CD4-positive, alpha-beta T cell (primary cell): ENCODE measurements at regions not wholly inside any gene's neighbourhood (a gene's known extent, or its start where the extent isn't known, plus 50 kb on each side); places are given as distances from the start of the nearest gene placed in this dataset.

Experiments used
- ATAC-seq: fragments of 200-7000 bp; cut with Tn5 transposase; one replicate; pipeline ENCODE4 v1.10.0; 2022; ENCODE audit warnings: mild to moderate bottlenecking; ENCODE audit not compliant: poor library complexity
- CTCF ChIA-PET: fragments of 350-600 bp; sonication (Branson Sonifier 250); formaldehyde crosslinking; loops from one replicate; lab custom pipeline; 2021; ENCODE audit warnings: antibody characterized with exemption, inconsistent platforms; lab: Charles Lee
- POLR2A ChIA-PET: fragments of 350-600 bp; sonication (Branson Sonifier 250); formaldehyde crosslinking; loops from one replicate; lab custom pipeline; 2021; ENCODE audit warnings: antibody characterized with exemption, inconsistent platforms; lab: Charles Lee
- DNase-seq, 14 experiments: peaks; one replicate each; pipeline ENCODE4 v3.0.0-alpha.2; 2013 to 2020; ENCODE audit warnings: mixed read lengths in 2 of 14
- H3K27ac ChIP-seq, 2 donors: one replicate each; pipeline versions ENCODE4 v1.5.1 to v1.7.0; 2013; ENCODE audit warnings: low read length in 2 of 2, low read depth in 1 of 2, mild to moderate bottlenecking in 1 of 2
- H3K27me3 ChIP-seq, 2 experiments: 1 replicate in 1 of 2; 2 replicates in 1 of 2; pipeline versions ENCODE4 v1.6.1 to v1.7.0; 2013; ENCODE audit warnings: low read length in 2 of 2, control low read depth in 1 of 2, mild to moderate bottlenecking in 1 of 2, moderate library complexity in 1 of 2; ENCODE audit not compliant: insufficient read depth in 2 of 2, control insufficient read depth in 1 of 2
- H3K36me3 ChIP-seq: one replicate; pipeline ENCODE4 v1.6.1; 2013; ENCODE audit warnings: low read length, control low read depth; ENCODE audit not compliant: insufficient read depth
- H3K4me1 ChIP-seq: one replicate; pipeline ENCODE4 v1.6.1; 2013; ENCODE audit warnings: low read length, control low read depth; ENCODE audit not compliant: insufficient read depth
- H3K4me3 ChIP-seq: one replicate; pipeline ENCODE4 v1.5.1; 2013; ENCODE audit warnings: mild to moderate bottlenecking, low read length, moderate library complexity
- H3K9me3 ChIP-seq, 2 experiments: 1 replicate in 1 of 2; 2 replicates in 1 of 2; pipeline versions ENCODE4 v1.6.1 to v1.7.0; 2013; ENCODE audit warnings: low read length in 2 of 2, mild to moderate bottlenecking in 2 of 2, control low read depth in 1 of 2, moderate library complexity in 1 of 2; ENCODE audit not compliant: control insufficient read depth in 1 of 2, insufficient read depth in 1 of 2
- H3K27ac Mint-ChIP-seq: one replicate; pipeline ENCODE4 v1.8.0; 2020; ENCODE audit warnings: mixed read lengths
- H3K27me3 Mint-ChIP-seq: one replicate; pipeline ENCODE4 v1.8.0; 2021; ENCODE audit warnings: mixed read lengths
- H3K36me3 Mint-ChIP-seq: one replicate; pipeline ENCODE4 v1.8.0; 2021; ENCODE audit warnings: low read depth, mixed read lengths
- H3K4me1 Mint-ChIP-seq: one replicate; pipeline ENCODE4 v1.8.0; 2021; ENCODE audit warnings: low read depth, mixed read lengths
- H3K4me3 Mint-ChIP-seq: one replicate; pipeline ENCODE4 v1.8.0; 2020; ENCODE audit warnings: mild to moderate bottlenecking, mixed read lengths
- H3K9me3 Mint-ChIP-seq: one replicate; pipeline ENCODE4 v1.8.0; 2020; ENCODE audit warnings: mixed read lengths
- intact Hi-C, 2 experiments: fragments of 100-400 bp; cut with DNase I in 1 of 2; cut with micrococcal nuclease in 1 of 2; formaldehyde crosslinking; loops; one replicate each; pipeline versions ENCODE4 v1.15.1 to v1.9.0; 2023 to 2025; cut with DNase I, micrococcal nuclease
- TF ChIP-seq, protein P1 (sequence below): fragments of 200-600 bp; IDR thresholded peaks from one replicate; pipeline ENCODE4 v1.8.0; 2022; ENCODE audit warnings: antibody characterized with exemption, mild to moderate bottlenecking

GRCh38 chr5:54404568-54404967 lies 50.9 kb upstream of the HSPB3 start:
- no peaks in the 10 kb centered on the region for H3K4me1 Mint-ChIP-seq
- Histone ChIP-seq H3K27me3 (no peaks in the 10 kb centered on the region), H3K36me3 (no peaks in the 10 kb centered on the region), H3K4me3 (no peak overlapping the region), H3K4me1 (no peaks in the 10 kb centered on the region), H3K9me3 (no peaks in the 10 kb centered on the region), H3K27ac (no peak overlapping the region)
- TF ChIP-seq, protein P1, sequence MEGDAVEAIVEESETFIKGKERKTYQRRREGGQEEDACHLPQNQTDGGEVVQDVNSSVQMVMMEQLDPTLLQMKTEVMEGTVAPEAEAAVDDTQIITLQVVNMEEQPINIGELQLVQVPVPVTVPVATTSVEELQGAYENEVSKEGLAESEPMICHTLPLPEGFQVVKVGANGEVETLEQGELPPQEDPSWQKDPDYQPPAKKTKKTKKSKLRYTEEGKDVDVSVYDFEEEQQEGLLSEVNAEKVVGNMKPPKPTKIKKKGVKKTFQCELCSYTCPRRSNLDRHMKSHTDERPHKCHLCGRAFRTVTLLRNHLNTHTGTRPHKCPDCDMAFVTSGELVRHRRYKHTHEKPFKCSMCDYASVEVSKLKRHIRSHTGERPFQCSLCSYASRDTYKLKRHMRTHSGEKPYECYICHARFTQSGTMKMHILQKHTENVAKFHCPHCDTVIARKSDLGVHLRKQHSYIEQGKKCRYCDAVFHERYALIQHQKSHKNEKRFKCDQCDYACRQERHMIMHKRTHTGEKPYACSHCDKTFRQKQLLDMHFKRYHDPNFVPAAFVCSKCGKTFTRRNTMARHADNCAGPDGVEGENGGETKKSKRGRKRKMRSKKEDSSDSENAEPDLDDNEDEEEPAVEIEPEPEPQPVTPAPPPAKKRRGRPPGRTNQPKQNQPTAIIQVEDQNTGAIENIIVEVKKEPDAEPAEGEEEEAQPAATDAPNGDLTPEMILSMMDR = no peak
- H3K9me3 Mint-ChIP-seq = no peaks in the 10 kb centered on the region
- intact Hi-C loops = no loop called here
- no peaks in the 10 kb centered on the region for H3K36me3 Mint-ChIP-seq
- ChIA-PET CTCF (no interaction called here), POLR2A (no interaction called here)
- no peak overlapping the region for H3K27ac Mint-ChIP-seq
- ATAC-seq (no peak), DNase-seq (no peak)
- no peak overlapping the region for H3K4me3 Mint-ChIP-seq
- H3K27me3 Mint-ChIP-seq = no peaks in the 10 kb centered on the region

- H3K27ac ChIP-seq = no peak overlapping the region
- no peaks in the 10 kb centered on the region for H3K4me1 ChIP-seq
- no peak overlapping the region for H3K4me3 ChIP-seq
- H3K9me3 ChIP-seq = no peaks in the 10 kb centered on the region
- intact Hi-C loops = no loop called here
- TF ChIP-seq, protein P1 = no peak
- ATAC-seq (no peak), DNase-seq (no peak)
- ChIA-PET CTCF (no interaction called here), POLR2A (no interaction called here)
- no peaks in the 10 kb centered on the region for H3K36me3 ChIP-seq
- H3K4me1 Mint-ChIP-seq = no peaks in the 10 kb centered on the region
- H3K36me3 Mint-ChIP-seq = no peaks in the 10 kb centered on the region
- no peaks in the 10 kb centered on the region for H3K27me3 ChIP-seq
- no peaks in the 10 kb centered on the region for H3K27me3 Mint-ChIP-seq
- H3K9me3 Mint-ChIP-seq = no peaks in the 10 kb centered on the region
- no peak overlapping the region for H3K27ac Mint-ChIP-seq
- H3K4me3 Mint-ChIP-seq = no peak overlapping the region
Observed at GRCh38 chr5:54403885-54404416, 51.5 kb upstream of the HSPB3 start.

GRCh38 chr5:54403121-54403520 lies 52.4 kb upstream of the HSPB3 start:
- ATAC-seq (no peak), DNase-seq (no peak)
- Mint-ChIP-seq H3K4me3 (no peak overlapping the region), H3K36me3 (no peaks in the 10 kb centered on the region), H3K27me3 (no peaks in the 10 kb centered on the region), H3K27ac (no peak overlapping the region), H3K4me1 (no peaks in the 10 kb centered on the region), H3K9me3 (no peaks in the 10 kb centered on the region)
- intact Hi-C loops = no loop called here
- CTCF ChIA-PET = no interaction called here
- H3K27ac ChIP-seq = no peak overlapping the region
- no peaks in the 10 kb centered on the region for H3K27me3 ChIP-seq
- H3K4me1 ChIP-seq = no peaks in the 10 kb centered on the region
- TF ChIP-seq, protein P1 = no peak
- no peaks in the 10 kb centered on the region for H3K36me3 ChIP-seq
- no peak overlapping the region for H3K4me3 ChIP-seq
- no peaks in the 10 kb centered on the region for H3K9me3 ChIP-seq
- POLR2A ChIA-PET = no interaction called here
